ENCODE measurements at regions not wholly inside any gene's neighbourhood (a gene's known extent, or its start where the extent isn't known, plus 50 kb on each side); places are given as distances from the start of the nearest gene placed in this dataset.

DNA sequence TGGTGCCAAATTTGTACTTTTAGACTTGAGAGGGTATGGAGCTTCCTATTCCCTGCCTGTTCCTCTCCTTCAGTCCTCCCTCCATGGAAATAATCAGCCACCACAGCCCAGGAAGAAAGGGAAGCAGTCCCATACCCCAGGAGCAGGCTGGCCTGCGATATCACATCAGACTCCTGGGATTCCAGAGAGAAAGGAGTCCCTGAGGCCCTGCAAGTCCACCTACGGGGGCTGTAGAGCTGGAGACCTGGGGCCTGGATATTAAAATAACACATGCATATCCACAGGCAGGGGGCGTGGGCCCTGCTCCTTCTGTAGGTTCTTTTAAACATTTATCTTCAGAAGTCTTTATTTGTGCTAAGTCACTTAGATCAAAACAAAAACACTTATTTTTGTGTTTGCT is 117.2 kb downstream of the TMEM174 start:
- ATAC-seq: peak in 1 of 2 experiments; percentile 43; a peak in 1 of 6 replicates
- no peaks in the 10 kb centered on the region for H3K4me1 ChIP-seq
- H3K4me2 ChIP-seq: no peak overlapping the region
- no peak for DNase-seq (ENCODE audit: low read depth in 1 of 2, low spot score in 1 of 2)
- 50% methylated on average over 3 of the region's 3 CpGs for WGBS (ENCODE audit: missing lambda C conversion rate)
- no peak for TF ChIP-seq CBX8 (IDR thresholded peaks at IDR 0.05)
- no peak for TF ChIP-seq ZNF302 (CRISPR knock-in tag; IDR thresholded peaks at IDR 0.05)
- no peak for TF ChIP-seq BHLHE40 (IDR thresholded peaks at IDR 0.05; ENCODE audit: low read depth, low read length)
- TF ChIP-seq, protein P1, sequence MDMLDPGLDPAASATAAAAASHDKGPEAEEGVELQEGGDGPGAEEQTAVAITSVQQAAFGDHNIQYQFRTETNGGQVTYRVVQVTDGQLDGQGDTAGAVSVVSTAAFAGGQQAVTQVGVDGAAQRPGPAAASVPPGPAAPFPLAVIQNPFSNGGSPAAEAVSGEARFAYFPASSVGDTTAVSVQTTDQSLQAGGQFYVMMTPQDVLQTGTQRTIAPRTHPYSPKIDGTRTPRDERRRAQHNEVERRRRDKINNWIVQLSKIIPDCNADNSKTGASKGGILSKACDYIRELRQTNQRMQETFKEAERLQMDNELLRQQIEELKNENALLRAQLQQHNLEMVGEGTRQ (IDR thresholded peaks at IDR 0.05): no peak
- TF ChIP-seq RFX5 (IDR thresholded peaks at IDR 0.05): no peak
- TF ChIP-seq ZC3H11A (IDR thresholded peaks at IDR 0.05): no peak
- TF ChIP-seq, protein P2, sequence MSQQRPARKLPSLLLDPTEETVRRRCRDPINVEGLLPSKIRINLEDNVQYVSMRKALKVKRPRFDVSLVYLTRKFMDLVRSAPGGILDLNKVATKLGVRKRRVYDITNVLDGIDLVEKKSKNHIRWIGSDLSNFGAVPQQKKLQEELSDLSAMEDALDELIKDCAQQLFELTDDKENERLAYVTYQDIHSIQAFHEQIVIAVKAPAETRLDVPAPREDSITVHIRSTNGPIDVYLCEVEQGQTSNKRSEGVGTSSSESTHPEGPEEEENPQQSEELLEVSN (IDR thresholded peaks at IDR 0.05; ENCODE audit: borderline replicate concordance, low read depth): no peak
- H3K27ac ChIP-seq: no peak overlapping the region
- no peak overlapping the region for H3K4me3 ChIP-seq
- FAIRE-seq: no peak
- peaks cover 4% of the 10 kb centered on the region; the same call in 2 of the 3 replicates for H3K9me3 ChIP-seq
- ChIA-PET POLR2A (no interaction called here), CTCF (interaction anchor here (0.7 to 2.7 kb wide), 3 partner anchors 14 to 161 kb away, joined by 3 to 9 read pairs (median 6); no protein-coding TSS in a partner anchor)

DNA sequence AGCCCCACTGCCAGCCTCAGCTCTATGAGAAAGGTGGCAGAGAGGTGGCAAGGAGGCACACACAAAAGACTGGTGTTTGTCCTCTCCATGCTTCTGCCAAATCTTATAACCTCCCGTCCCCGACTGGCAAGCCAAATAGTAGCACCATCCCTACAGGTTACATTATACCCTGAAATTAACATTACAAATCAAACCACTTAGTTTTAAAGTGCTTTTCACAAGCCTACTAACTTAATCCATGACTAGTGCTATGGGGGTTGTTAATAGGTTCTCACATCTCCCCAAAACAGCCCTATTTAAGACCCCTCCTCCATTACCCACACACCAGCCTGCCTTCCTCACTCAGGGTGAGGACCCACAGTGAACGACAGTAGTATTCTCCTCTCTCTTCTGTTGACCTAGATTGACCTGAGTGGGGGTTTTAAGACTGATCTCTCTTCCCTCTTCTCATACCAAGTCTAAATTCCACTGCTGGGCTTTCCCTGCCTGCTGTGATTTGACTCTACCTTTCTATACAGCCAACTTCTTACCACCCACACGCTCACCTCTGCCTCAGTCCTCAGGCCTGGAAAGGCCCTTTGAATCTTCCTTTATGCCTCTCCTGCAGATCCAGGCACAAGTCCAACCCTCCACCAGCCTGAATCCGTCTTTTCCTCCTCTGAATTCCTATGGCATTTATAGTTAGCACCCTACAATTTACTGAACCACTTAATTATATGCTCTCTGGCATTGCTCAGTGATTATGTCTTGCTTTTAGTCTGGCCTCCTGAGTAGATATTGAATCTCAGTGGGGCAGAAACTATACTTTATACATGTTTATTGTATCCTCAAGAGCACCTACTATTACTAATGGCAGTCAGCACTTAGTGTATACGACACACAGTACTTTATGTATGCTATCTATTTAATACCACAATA is 116.1 kb downstream of the TMEM174 start:
- ChIA-PET POLR2A (no interaction called here), CTCF (interaction anchor here (1.0 kb wide), 1 partner anchor 15 kb away, joined by 6 read pairs; no protein-coding TSS in a partner anchor)
- ATAC-seq: no peak
- FAIRE-seq: peak; percentile 56
- H3K27ac ChIP-seq: no peak overlapping the region
- DNase-seq (ENCODE audit: low read depth in 1 of 2, low spot score in 1 of 2): no peak
- TF ChIP-seq CBX8 (IDR thresholded peaks at IDR 0.05): no peak
- H3K4me2 ChIP-seq: no peak overlapping the region
- H3K4me3 ChIP-seq: no peak overlapping the region
- WGBS (ENCODE audit: missing lambda C conversion rate): 57% methylated on average over 6 of the region's 6 CpGs
- H3K9me3 ChIP-seq: peaks cover 4% of the 10 kb centered on the region; the same call in 2 of the 3 replicates
- H3K4me1 ChIP-seq: no peaks in the 10 kb centered on the region

DNA sequence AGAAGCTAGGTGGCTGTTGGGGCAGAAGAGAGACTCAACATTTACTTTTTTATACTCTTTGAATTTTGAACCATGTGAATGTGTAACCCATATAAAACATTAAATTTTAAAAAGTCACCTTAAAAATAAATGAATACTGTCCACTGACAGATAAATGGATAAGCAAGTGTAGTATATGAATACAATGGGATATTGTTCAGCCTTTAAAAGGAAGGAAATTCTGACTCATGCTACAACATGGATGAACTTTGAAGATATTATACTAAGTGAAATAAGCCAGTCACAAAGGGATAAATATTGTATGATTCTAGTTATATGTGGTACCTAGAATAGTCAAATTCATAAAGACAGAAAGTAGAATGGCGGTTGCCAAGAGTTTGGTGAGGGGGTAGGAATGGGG is 113.9 kb downstream of the TMEM174 start:
- ATAC-seq (no peak), FAIRE-seq (no peak), DNase-seq (ENCODE audit: low read depth in 1 of 2, low spot score in 1 of 2) (no peak)
- Histone ChIP-seq H3K4me1 (no peaks in the 10 kb centered on the region), H3K4me3 (no peak overlapping the region), H3K9me3 (peaks cover 4% of the 10 kb centered on the region; the same call in 2 of the 3 replicates), H3K4me2 (no peak overlapping the region), H3K27ac (no peak overlapping the region)
- 75% methylated on average over 1 of the region's 1 CpG for WGBS (ENCODE audit: missing lambda C conversion rate)
- TF ChIP-seq FOXS1 (CRISPR knock-in tag; IDR thresholded peaks at IDR 0.05) (no peak), MAZ (IDR thresholded peaks at IDR 0.05; ENCODE audit: borderline replicate concordance, low read depth, low read length) (no peak), CBX2 (IDR thresholded peaks at IDR 0.05; ENCODE audit: borderline replicate concordance, low read depth) (no peak), MAFK (IDR thresholded peaks at IDR 0.05; ENCODE audit: partially characterized antibody) (no peak), RAD21 (conservative IDR thresholded peaks at IDR 0.05 in 1 of 2, IDR thresholded peaks at IDR 0.05 in 1 of 2) (no peak), BHLHE40 (IDR thresholded peaks at IDR 0.05; ENCODE audit: low read depth, low read length) (no peak), RNF2 (IDR thresholded peaks at IDR 0.05; ENCODE audit: borderline replicate concordance, low read depth) (no peak), POLR2AphosphoS2 (conservative IDR thresholded peaks at IDR 0.05; ENCODE audit: low read length) (no peak), ZNF302 (CRISPR knock-in tag; IDR thresholded peaks at IDR 0.05) (no peak), FOSB (CRISPR knock-in tag; IDR thresholded peaks at IDR 0.05) (no peak), HOXA7 (CRISPR knock-in tag; IDR thresholded peaks at IDR 0.05) (no peak), CBX8 (IDR thresholded peaks at IDR 0.05) (no peak), TFCP2L1 (CRISPR knock-in tag; IDR thresholded peaks at IDR 0.05) (no peak), RCOR1 (IDR thresholded peaks at IDR 0.05; ENCODE audit: low read depth, low read length) (no peak), HES2 (IDR thresholded peaks at IDR 0.05) (no peak), MYC (IDR thresholded peaks at IDR 0.05; ENCODE audit: borderline replicate concordance, low read length) (no peak), HDAC2 (IDR thresholded peaks at IDR 0.05) (no peak)
- TF ChIP-seq, protein P3, sequence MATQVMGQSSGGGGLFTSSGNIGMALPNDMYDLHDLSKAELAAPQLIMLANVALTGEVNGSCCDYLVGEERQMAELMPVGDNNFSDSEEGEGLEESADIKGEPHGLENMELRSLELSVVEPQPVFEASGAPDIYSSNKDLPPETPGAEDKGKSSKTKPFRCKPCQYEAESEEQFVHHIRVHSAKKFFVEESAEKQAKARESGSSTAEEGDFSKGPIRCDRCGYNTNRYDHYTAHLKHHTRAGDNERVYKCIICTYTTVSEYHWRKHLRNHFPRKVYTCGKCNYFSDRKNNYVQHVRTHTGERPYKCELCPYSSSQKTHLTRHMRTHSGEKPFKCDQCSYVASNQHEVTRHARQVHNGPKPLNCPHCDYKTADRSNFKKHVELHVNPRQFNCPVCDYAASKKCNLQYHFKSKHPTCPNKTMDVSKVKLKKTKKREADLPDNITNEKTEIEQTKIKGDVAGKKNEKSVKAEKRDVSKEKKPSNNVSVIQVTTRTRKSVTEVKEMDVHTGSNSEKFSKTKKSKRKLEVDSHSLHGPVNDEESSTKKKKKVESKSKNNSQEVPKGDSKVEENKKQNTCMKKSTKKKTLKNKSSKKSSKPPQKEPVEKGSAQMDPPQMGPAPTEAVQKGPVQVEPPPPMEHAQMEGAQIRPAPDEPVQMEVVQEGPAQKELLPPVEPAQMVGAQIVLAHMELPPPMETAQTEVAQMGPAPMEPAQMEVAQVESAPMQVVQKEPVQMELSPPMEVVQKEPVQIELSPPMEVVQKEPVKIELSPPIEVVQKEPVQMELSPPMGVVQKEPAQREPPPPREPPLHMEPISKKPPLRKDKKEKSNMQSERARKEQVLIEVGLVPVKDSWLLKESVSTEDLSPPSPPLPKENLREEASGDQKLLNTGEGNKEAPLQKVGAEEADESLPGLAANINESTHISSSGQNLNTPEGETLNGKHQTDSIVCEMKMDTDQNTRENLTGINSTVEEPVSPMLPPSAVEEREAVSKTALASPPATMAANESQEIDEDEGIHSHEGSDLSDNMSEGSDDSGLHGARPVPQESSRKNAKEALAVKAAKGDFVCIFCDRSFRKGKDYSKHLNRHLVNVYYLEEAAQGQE (IDR thresholded peaks at IDR 0.05): no peak
- TF ChIP-seq, protein P4, sequence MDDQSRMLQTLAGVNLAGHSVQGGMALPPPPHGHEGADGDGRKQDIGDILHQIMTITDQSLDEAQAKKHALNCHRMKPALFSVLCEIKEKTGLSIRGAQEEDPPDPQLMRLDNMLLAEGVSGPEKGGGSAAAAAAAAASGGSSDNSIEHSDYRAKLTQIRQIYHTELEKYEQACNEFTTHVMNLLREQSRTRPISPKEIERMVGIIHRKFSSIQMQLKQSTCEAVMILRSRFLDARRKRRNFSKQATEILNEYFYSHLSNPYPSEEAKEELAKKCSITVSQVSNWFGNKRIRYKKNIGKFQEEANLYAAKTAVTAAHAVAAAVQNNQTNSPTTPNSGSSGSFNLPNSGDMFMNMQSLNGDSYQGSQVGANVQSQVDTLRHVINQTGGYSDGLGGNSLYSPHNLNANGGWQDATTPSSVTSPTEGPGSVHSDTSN (IDR thresholded peaks at IDR 0.05): no peak
- CTCF ChIA-PET: interaction anchor here (1.0 kb wide), 1 partner anchor 17 kb away, joined by 5 read pairs; no protein-coding TSS in a partner anchor
- POLR2A ChIA-PET: no interaction called here

Data from A549 (cell line).